Lower leg skin (tissue), 4 donors: ENCODE measurements at regions not wholly inside any gene's neighbourhood (a gene's known extent, or its start where the extent isn't known, plus 50 kb on each side); places are given as distances from the start of the nearest gene placed in this dataset.
"Not testable (repeated sequence)": the region's sequence is repeated elsewhere in the genome, so short reads cannot be mapped to it uniquely, and the experiment has no call there.

Experiments
- DNase-seq, 2 donors: peaks; one replicate each; pipeline ENCODE4 v3.0.0-alpha.2; 2019; ENCODE audit warnings: low spot score in 2 of 2
- H3K4me3 ChIP-seq: fragments of 200-600 bp; sonication (generic); 2 replicates; pipeline ENCODE4 v1.5.1; 2017; ENCODE audit warnings: mild to moderate bottlenecking, low read depth; ENCODE audit not compliant: poor library complexity, severe bottlenecking
- CTCF ChIP-seq, 3 donors: fragments of 450-650 bp; IDR thresholded peaks; one replicate each; pipeline ENCODE4 v1.5.1; 2016; ENCODE audit warnings: antibody characterized with exemption in 3 of 3, mild to moderate bottlenecking in 3 of 3, moderate library complexity in 2 of 3
- POLR2A ChIP-seq, 2 donors: fragments of 450-650 bp; IDR thresholded peaks; one replicate each; pipeline ENCODE4 v1.6.1; 2016 to 2017; ENCODE audit warnings: antibody characterized with exemption in 2 of 2, mild to moderate bottlenecking in 1 of 2, moderate library complexity in 1 of 2
- WGBS, 2 donors: methylation state at CpG; one replicate each; pipeline ENCODE4 v1.1.5; 2018; 5-methylcytosine and 5-hydroxymethylcytosine counted together
- intact Hi-C: fragments of 100-400 bp; cut with DNase I; formaldehyde crosslinking; loops from one replicate; pipeline ENCODE4 v1.15.0; 2023; ENCODE audit warnings: low total_unique reads

GRCh38 chr20:36082315-36082915 is 72.1 kb upstream of the EPB41L1 start:
- no peak for TF ChIP-seq CTCF (IDR thresholded peaks at IDR 0.05)
- TF ChIP-seq POLR2A (IDR thresholded peaks at IDR 0.05): no peak
- DNase-seq: no peak
- WGBS, 2 donors: 79 to 84% methylated on average over 7 of the region's 7 CpGs
- H3K4me3 ChIP-seq: no peak overlapping the region
- intact Hi-C loops: no loop called here

- H3K4me3 ChIP-seq, intact Hi-C loops, DNase-seq: not testable (repeated sequence)
- WGBS, 2 donors: 84% methylated on average over 4 of the region's 4 CpGs
Observed at GRCh38 chr20:36083200-36083599, 71.3 kb upstream of the EPB41L1 start.

- TF ChIP-seq CTCF (IDR thresholded peaks at IDR 0.05) (no peak), POLR2A (IDR thresholded peaks at IDR 0.05) (no peak)
- intact Hi-C loops: no loop called here
- no peak overlapping the region for H3K4me3 ChIP-seq
- 86 to 93% methylated on average over 3 of the region's 3 CpGs for WGBS, 2 donors
- no peak for DNase-seq
Observed at GRCh38 chr20:36084356-36084755, 70.2 kb upstream of the EPB41L1 start.

GRCh38 chr20:36084897-36085613 is 69.5 kb upstream of the EPB41L1 start:
- intact Hi-C loops: no loop called here
- H3K4me3 ChIP-seq: no peak overlapping the region
- no peak for TF ChIP-seq POLR2A (IDR thresholded peaks at IDR 0.05)
- TF ChIP-seq CTCF (IDR thresholded peaks at IDR 0.05): no peak
- WGBS, 2 donors: 75 to 79% methylated on average over 4 of the region's 4 CpGs
- no peak for DNase-seq

- intact Hi-C loops: no loop called here
- WGBS, 2 donors: 25 to 32% methylated on average over 3 of the region's 3 CpGs
- TF ChIP-seq CTCF (IDR thresholded peaks at IDR 0.05) (no peak), POLR2A (IDR thresholded peaks at IDR 0.05) (no peak)
- DNase-seq: no peak
- no peak overlapping the region for H3K4me3 ChIP-seq
Observed at GRCh38 chr20:36085686-36086267, 68.8 kb upstream of the EPB41L1 start.

GRCh38 chr20:36086767-36087166 is 67.8 kb upstream of the EPB41L1 start:
- intact Hi-C loops: no loop called here
- no peak overlapping the region for H3K4me3 ChIP-seq
- WGBS, 2 donors: 28 to 41% methylated on average over 2 of the region's 2 CpGs
- TF ChIP-seq POLR2A (IDR thresholded peaks at IDR 0.05): no peak
- TF ChIP-seq CTCF (IDR thresholded peaks at IDR 0.05): no peak
- no peak for DNase-seq
